Lung (tissue), 11 donors: ENCODE measurements at regions not wholly inside any gene's neighbourhood (a gene's known extent, or its start where the extent isn't known, plus 50 kb on each side); places are given as distances from the start of the nearest gene placed in this dataset.

Source experiments
- ATAC-seq: fragments of 200-7000 bp; cut with Tn5 transposase; one replicate; pipeline ENCODE4 v1.9.1; 2020; ENCODE audit warnings: moderate number of reproducible peaks; ENCODE audit not compliant: insufficient read depth, low FRiP score
- DNase-seq, 3 donors: peaks; one replicate each; pipeline ENCODE4 v3.0.0-alpha.2; 2013 to 2017
- H3K27ac ChIP-seq, 2 donors: one replicate each; pipeline ENCODE4 v1.5.1; 2013; ENCODE audit warnings: mild to moderate bottlenecking in 2 of 2, moderate library complexity in 2 of 2, control low read depth in 1 of 2, inconsistent platforms in 1 of 2, low read depth in 1 of 2, low read length in 1 of 2
- H3K27me3 ChIP-seq, 3 donors: one replicate each; pipeline ENCODE4 v1.5.1; 2013; ENCODE audit warnings: low read length in 2 of 3; ENCODE audit not compliant: control insufficient read depth in 3 of 3, insufficient read depth in 3 of 3
- H3K36me3 ChIP-seq, 4 donors: one replicate each; pipeline ENCODE4 v1.5.1; 2013; ENCODE audit warnings: low read length in 4 of 4, mild to moderate bottlenecking in 1 of 4, moderate library complexity in 1 of 4; ENCODE audit not compliant: control insufficient read depth in 4 of 4, insufficient read depth in 4 of 4
- H3K4me1 ChIP-seq, 5 donors: one replicate each; pipeline ENCODE4 v1.5.1; 2013; ENCODE audit warnings: low read length in 5 of 5, mild to moderate bottlenecking in 2 of 5, moderate library complexity in 1 of 5; ENCODE audit not compliant: control insufficient read depth in 5 of 5, insufficient read depth in 5 of 5
- H3K4me3 ChIP-seq: one replicate; pipeline ENCODE4 v1.5.1; 2013; ENCODE audit warnings: mild to moderate bottlenecking, control low read depth, moderate library complexity
- H3K9ac ChIP-seq, 2 donors: one replicate each; pipeline ENCODE4 v1.5.1; 2013; ENCODE audit warnings: low read length in 2 of 2, control low read depth in 1 of 2; ENCODE audit not compliant: insufficient read depth in 1 of 2
- H3K9me3 ChIP-seq, 4 donors: one replicate each; pipeline ENCODE4 v1.5.1; 2013; ENCODE audit warnings: low read length in 3 of 4, mild to moderate bottlenecking in 1 of 4, moderate library complexity in 1 of 4; ENCODE audit not compliant: control insufficient read depth in 4 of 4, insufficient read depth in 3 of 4
- WGBS, 2 donors: extraction: QIAGEN DNeasy Blood & Tissue Kit; methylation state at CpG; one replicate each; pipeline ENCODE4 v1.1.7; 2013; 5-methylcytosine and 5-hydroxymethylcytosine counted together
- TF ChIP-seq, protein P1 (sequence below): IDR thresholded peaks from 2 replicates; pipeline ENCODE4 v1.5.1; 2012; ENCODE audit warnings: mild to moderate bottlenecking; ENCODE audit errors: control extremely low read depth, extremely low read depth
- donor health status: control.
- donor health status: control.
- donor health status: Bipolar disorder and iron deficiency.
- donor health status: healthy.
- donor health status: DM: yes; HTN: yes; CAD: no.

DNA sequence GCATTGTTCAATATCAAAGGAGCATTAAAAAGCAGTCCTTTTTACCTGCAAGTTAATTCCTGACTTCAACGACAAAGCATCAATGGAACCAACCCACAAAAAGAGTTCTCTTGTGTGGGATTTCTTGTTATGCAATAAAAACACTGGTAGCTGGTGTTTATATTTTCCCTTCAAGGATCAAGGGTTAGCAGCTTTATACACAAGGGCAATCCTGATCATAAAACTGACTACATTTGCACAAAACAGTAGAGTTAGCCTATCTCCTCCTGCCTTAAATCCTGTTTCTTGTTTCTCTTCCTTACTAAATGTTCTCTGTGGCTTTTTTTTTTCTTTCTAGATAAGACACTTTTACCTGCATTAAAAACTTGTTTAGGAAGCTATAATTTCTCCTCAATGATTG lies 306.4 kb downstream of the SLCO4C1 start:
- TF ChIP-seq, protein P1, sequence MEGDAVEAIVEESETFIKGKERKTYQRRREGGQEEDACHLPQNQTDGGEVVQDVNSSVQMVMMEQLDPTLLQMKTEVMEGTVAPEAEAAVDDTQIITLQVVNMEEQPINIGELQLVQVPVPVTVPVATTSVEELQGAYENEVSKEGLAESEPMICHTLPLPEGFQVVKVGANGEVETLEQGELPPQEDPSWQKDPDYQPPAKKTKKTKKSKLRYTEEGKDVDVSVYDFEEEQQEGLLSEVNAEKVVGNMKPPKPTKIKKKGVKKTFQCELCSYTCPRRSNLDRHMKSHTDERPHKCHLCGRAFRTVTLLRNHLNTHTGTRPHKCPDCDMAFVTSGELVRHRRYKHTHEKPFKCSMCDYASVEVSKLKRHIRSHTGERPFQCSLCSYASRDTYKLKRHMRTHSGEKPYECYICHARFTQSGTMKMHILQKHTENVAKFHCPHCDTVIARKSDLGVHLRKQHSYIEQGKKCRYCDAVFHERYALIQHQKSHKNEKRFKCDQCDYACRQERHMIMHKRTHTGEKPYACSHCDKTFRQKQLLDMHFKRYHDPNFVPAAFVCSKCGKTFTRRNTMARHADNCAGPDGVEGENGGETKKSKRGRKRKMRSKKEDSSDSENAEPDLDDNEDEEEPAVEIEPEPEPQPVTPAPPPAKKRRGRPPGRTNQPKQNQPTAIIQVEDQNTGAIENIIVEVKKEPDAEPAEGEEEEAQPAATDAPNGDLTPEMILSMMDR, result no peak
- H3K9ac ChIP-seq, result no peak overlapping the region
- H3K27me3 ChIP-seq, result no peaks in the 10 kb centered on the region
- no peak for ATAC-seq
- WGBS, 2 donors, result 57 to 83% methylated on average over 1 of the region's 1 CpG
- no peaks in the 10 kb centered on the region for H3K9me3 ChIP-seq
- no peaks in the 10 kb centered on the region for H3K36me3 ChIP-seq
- no peak overlapping the region for H3K27ac ChIP-seq
- H3K4me3 ChIP-seq, result no peak overlapping the region
- no peak for DNase-seq
- H3K4me1 ChIP-seq, result no peaks in the 10 kb centered on the region

DNA sequence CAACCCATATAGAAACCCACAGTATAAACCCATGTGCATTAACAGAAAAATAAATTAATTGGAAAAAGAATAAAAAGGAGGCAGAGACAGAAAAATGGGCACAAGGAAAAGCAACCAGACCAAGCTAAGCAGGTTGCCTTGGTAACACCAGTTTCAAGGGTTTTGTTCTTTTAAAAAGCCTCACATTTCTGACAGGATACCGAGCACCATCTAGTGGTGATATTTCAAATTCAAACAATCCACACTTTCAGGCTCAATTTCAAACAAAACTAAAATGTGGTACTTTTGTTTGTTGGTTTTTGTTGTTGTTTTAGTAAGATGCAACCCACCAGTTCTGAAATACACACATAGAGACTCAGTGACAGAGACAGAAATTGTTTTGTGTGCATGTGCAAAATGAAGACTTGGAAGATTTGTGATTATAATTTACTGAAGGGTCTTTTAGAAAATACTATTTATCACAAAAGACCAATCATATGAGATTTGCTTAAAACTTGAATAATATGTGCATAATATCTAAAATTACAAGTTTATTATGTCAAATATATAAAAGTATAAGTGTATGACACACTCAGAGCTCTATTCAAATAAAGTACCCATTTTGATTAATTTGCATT lies 318.2 kb downstream of the SLCO4C1 start:
- ATAC-seq (peak; percentile 74), DNase-seq (peak; percentile 13 to 87 (median 74))
- WGBS, 2 donors, result 0% methylated on average over 1 of the region's 1 CpG
- no peak overlapping the region for H3K27ac ChIP-seq
- no peak overlapping the region for H3K4me3 ChIP-seq
- H3K4me1 ChIP-seq, result no peaks in the 10 kb centered on the region
- H3K9me3 ChIP-seq, result no peaks in the 10 kb centered on the region
- TF ChIP-seq, protein P1, result peak; percentile 28
- no peaks in the 10 kb centered on the region for H3K36me3 ChIP-seq
- no peak overlapping the region for H3K9ac ChIP-seq
- no peaks in the 10 kb centered on the region for H3K27me3 ChIP-seq

DNA sequence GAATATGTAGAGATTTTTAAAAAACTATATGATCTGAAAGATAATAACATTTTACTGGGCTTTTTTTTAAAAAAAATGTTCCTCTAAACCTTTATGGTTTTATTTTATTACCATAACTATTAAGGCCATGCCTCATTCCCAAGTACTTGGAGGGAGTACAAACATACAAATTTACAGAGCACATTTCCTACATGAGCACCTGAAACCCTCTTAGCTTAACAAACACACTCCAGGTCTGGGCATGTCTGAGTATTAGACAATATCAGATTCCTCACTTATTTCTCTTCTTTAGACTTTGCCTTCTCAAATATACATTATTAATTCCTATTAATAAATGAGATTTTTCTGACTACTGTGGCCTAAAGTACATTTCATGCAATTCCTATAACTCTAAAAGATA lies 319.2 kb downstream of the SLCO4C1 start:
- Histone ChIP-seq H3K27ac (no peak overlapping the region), H3K36me3 (no peaks in the 10 kb centered on the region), H3K27me3 (no peaks in the 10 kb centered on the region), H3K9ac (no peak overlapping the region), H3K9me3 (no peaks in the 10 kb centered on the region), H3K4me1 (no peaks in the 10 kb centered on the region), H3K4me3 (no peak overlapping the region)
- TF ChIP-seq, protein P1, result no peak
- no peak for ATAC-seq
- peak in 2 of 3 donors; percentile 3 to 18 for DNase-seq

DNA sequence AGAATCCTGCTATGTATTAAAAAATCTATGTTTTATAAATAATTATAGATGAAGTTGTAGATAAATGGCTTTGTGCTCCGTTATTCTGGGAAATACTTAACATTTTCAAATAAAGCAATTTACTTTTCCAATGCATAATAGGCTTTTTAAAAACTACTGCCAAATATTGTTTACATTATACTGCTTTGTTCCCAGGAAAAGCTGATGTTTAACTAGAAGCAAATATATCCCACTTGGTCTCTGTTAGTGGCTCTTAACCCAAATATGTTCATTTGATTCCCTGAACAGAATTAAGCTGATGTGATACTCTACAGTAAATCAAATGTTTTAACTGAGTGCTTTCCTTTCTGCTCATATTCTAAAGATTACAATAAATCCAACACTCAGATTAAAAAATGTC lies 326.3 kb downstream of the SLCO4C1 start:
- H3K4me3 ChIP-seq, result no peak overlapping the region
- H3K27ac ChIP-seq, result no peak overlapping the region
- no peaks in the 10 kb centered on the region for H3K9me3 ChIP-seq
- DNase-seq, result peak in 2 of 3 donors; percentile 61 to 77
- H3K9ac ChIP-seq, result no peak overlapping the region
- H3K4me1 ChIP-seq, result peaks cover 0 to 12% (median 0%) of the 10 kb centered on the region in 5 donors
- WGBS, 2 donors, result 30 to 64% methylated on average over 1 of the region's 1 CpG
- H3K36me3 ChIP-seq, result no peaks in the 10 kb centered on the region
- ATAC-seq, result no peak
- TF ChIP-seq, protein P1, result no peak
- H3K27me3 ChIP-seq, result no peaks in the 10 kb centered on the region
